NCI-H2171 treated with DMSO at 0.1 percent for 48 hours (cell line): ENCODE measurements at regions not wholly inside any gene's neighbourhood (a gene's known extent, or its start where the extent isn't known, plus 50 kb on each side); places are given as distances from the start of the nearest gene placed in this dataset.

Source experiments
- DNase-seq: peaks from one replicate; lab custom pipeline; 2025; lab: John Stamatoyannopoulos, UW

DNA sequence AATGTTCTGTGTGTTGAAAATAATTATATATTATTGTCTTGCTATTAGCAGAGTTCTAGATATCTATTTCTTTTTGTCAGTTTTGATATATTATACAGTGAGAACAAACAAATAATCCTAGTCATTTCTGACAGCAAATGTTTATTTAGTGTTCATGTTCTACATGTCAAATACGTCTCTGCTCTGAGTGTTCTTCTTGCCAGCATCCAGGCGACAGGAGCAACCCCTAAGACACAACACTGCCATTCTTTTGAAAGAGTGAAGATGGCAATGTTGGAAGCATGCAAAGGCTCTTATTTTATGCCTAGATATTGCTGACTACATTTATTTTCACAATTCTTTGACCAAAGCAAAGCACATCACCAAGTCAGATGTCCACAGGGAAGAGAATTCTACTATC is 1556.6 kb upstream of the TMEFF2 start:
- DNase-seq = no peak

- no peak for DNase-seq
These were observed 1554.8 kb upstream of the TMEFF2 start for GRCh38 chr2:193749485-193749884.

GRCh38 chr2:193743089-193743488 is 1548.4 kb upstream of the TMEFF2 start:
- peak; percentile 29 for DNase-seq

- no peak for DNase-seq
These were observed 1544.2 kb upstream of the TMEFF2 start for GRCh38 chr2:193738892-193739291.

GRCh38 chr2:193712912-193713311 is 1518.2 kb upstream of the TMEFF2 start:
- no peak for DNase-seq

GRCh38 chr2:193703411-193703810 is 1508.7 kb upstream of the TMEFF2 start:
- no peak for DNase-seq

DNA sequence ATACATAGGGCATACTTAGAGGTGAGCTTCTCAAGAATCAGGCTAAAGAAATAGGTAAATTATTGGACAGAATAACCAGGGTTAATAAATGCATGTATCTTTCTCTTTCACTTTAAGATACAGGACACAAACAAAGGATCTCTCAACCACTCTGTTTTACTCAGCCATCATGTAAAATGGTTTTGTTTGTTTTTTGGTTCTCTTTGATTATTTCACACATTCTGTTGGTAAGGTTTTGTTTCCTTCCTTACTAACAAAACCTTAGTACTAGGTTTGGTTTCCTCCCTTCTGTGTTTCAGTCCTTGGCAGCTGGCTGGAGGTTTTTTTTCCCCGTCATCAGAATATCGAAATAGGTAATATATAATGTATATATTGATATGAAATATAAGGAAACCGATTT is 1506.8 kb upstream of the TMEFF2 start:
- no peak for DNase-seq

- peak; percentile 59 for DNase-seq
These were observed 1500.6 kb upstream of the TMEFF2 start for GRCh38 chr2:193695367-193695766.

- DNase-seq = peak; percentile 43
These were observed 1499.0 kb upstream of the TMEFF2 start for GRCh38 chr2:193693758-193694157.

DNA sequence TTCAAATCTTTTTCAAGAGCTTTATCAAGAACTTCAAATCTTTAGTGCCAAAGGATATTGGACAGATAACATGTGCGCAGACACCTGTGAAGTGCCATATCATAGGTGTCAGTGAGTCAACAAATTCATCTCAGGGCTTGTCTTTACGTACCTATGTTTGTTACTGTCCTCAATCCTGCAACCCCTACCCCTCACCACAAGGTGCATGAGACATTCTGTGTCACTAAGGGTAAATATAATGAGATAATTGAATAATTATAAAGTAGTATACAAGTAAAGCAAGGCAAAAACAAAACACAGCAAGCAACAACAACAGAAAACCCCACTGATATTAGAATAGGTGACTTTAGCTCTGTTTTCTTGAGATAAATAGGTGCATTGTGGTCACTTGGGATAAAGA is 1495.8 kb upstream of the TMEFF2 start:
- no peak for DNase-seq

DNA sequence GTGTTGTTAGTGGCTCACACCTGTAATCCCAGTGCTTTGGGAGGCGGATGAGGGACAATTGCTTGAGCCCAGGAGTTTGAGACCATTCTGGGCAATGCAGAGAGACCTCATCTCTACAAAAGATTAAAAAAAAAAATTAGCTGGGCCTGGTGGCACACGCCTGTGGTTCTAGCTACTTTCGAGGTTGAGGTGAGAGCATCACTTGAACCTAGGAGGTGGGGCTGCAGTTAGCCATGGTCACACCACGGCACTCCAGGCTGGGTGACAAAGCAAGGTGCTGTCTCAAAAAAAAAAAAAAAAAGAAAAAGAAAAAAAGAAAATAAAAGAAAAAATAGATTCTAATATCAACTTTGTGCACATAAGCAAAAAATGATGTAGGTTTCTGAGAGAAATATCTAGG is 1492.5 kb upstream of the TMEFF2 start:
- DNase-seq = no peak

DNA sequence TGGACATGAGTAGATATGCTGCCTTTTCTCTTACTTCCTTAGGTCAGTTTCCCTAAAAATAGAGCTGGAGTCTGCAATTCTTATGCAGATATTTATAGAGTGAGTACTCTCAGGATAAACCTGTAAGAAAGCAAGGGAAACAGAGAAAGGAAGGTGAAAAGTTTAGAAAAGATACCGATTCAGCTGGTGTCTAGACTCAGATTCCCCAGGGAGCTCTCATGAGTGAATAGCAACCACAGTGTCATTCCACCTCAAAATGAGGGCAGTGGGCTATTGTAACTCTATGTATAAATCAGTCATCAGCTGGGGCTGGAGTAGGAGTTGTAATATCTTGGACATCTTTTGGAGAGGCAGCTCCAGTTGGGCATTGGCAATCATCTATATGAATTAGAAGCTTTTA is 1485.1 kb upstream of the TMEFF2 start:
- DNase-seq = peak; percentile 18

- DNase-seq = no peak
These were observed 1475.7 kb upstream of the TMEFF2 start for GRCh38 chr2:193670478-193670877.

- no peak for DNase-seq
These were observed 1474.0 kb upstream of the TMEFF2 start for GRCh38 chr2:193668557-193669323.

GRCh38 chr2:193627927-193628272 is 1433.2 kb upstream of the TMEFF2 start:
- no peak for DNase-seq

DNA sequence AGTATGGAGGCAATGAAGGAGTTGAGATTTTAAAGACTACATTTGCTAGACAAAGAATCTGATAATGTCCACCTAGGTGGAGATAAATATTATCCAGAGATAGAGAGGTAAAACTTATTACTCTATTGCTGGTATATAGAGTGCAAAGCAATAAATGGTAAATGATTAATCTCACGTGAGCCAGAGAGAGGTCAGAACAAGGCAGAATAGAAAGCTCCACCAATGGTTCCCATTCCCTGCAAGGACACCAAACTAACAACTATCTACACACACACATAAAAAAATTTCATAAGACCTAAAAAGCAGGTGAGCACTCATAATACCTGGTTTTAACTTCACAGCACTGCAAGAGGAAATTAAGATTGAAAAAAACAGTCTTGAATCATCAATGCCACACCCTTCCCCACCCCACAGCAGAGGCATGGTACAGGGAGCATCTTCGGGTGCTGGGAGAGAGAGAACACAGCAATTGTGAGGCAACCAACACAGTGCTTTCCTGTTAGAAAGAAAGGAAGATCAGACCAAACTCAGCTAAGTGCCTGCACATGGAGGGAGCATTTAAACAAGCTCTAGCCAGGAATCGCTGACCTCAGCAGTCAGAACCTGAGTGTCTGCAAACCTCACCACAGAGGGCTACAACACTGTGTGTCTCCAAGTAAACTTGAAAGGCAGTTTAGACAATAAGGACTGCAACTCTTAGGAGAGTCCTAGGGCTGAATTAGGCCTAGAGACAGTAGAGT is 1432.6 kb upstream of the TMEFF2 start:
- DNase-seq = no peak

DNA sequence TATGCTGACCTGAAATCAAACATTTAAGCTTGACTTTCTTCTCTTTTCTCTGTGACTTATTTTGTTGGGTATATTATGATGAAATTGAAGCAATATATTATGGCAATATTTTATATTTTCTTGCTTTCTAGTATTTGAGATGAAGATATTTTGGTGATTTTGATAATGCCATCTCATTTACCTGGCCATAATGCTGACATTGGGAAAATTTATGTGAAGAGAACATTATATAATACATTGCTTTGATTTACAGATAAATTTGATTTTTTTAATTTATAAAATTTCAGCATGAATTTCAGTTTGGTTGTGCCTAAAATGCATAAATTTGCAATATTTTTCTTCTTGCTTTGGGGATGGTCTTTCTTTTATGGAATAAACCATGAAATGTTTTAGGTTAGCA is 1413.7 kb upstream of the TMEFF2 start:
- no peak for DNase-seq

DNA sequence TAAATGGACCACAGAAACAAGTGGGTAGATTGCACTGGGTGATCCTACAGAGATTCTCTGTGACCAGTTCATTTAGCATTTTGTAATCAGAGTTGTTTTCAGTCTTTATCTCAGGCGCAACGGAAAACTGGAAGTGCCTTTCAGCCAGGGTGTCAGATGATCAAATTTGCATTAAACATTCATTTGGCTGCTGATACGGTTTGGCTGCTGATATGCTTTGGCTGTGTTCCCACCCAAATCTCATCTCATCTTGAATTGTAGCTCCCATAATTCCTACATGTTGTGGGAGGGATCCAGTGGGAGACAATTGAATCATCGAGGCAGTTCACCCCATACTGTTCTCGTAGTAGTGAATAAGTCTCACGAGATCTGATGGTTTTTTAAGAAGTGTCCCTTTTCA is 1396.1 kb upstream of the TMEFF2 start:
- DNase-seq = peak; percentile 15

- peak; percentile 21 for DNase-seq
These were observed 1389.8 kb upstream of the TMEFF2 start for GRCh38 chr2:193584522-193584938.

DNA sequence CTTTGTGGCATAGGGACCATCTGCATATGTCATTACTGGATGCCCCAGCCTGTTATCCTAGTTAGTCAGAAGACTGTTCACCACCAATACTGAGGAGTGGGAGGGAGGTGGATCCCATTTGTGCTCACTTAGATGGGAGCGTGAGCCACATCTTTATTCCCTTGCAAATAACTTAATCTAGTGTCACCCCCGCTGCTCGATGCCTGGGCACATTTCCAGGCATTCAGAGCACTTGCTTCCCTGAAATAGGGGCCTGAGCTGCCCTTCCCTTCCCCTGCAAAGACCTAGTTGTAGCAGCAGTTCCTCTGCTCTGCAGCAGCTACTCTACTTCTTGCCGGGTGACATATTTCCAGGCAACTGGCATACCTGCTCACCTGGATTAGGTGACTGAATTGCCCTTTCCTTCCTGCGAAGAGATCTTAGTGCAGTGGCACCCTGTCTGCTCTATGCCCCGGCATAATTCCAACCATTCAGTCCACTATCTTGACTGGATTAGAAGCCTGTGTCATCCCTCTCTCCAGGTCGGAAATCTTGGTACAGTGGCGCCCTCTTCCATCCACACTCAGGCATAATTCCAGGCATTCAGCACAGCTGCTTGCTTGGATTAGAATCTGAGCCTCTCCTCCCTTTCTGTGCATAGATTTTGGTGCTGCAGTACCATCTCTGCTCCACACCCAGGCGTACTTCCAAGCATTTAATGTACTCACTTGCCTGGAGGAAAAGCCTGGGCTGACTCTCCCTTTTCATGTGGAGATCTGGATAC is 1389.1 kb upstream of the TMEFF2 start:
- no peak for DNase-seq

DNA sequence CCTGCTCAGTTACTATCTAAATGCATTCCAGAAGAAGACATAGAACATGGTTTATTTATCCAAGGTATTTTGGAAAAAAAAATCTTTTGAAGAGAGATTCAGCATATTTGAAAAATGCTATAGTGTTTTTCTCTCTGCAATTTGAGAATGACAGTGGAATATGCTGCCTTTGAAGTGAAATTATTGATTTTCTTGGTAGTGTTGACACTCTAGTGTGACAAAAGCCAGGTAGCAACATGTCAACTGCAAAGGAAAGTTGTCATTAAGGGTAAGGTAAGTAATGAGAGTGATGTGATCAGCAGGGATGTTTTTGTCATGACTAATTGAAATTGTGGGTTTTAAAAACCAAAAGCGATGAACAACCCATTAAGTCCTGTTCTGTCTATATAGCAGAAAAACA is 1387.1 kb upstream of the TMEFF2 start:
- DNase-seq = peak; percentile 23

DNA sequence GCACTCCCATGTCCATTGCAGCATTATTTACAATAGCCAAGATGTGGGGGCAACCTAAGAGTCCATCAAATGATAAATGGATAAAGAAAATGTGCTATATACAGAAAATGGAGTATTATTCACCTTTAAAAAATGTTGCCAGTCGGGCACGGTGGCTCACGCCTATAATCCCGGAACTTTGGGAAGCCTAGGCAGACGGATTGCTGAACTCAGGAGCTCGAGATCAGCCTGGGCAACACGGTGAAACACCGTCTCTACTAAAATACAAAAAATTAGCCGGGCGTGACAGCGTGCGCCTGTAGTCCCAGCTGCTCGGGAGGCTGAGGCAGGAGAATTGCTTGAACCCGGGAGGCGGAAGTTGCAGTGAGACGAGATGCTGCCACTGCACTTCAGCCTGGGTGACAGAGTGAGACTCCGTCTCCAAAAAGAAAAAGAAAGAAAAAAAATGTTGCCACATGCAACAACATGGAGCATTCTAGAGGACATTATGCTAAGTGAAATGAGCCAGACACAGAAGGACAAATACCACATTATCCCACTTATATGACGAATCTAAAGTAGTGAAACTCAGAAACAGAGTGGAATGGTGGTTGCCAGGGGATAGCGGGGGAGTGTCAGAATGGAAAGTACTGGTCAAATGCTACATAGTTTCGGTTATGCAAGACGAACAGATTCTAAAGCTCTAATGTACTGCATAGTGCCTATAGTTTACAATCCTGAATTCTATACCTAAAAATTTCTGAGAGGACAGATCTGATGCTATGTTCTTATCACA is 1385.6 kb upstream of the TMEFF2 start:
- no peak for DNase-seq
